H1 (cell line): ENCODE measurements at regions not wholly inside any gene's neighbourhood (a gene's known extent, or its start where the extent isn't known, plus 50 kb on each side); places are given as distances from the start of the nearest gene placed in this dataset.

Source experiments
- CTCF ChIA-PET: fragments of 300-600 bp; sonication (Branson Sonifier 250); formaldehyde crosslinking; loops from one replicate; lab custom pipeline; 2021; ENCODE audit not compliant: partially characterized antibody; lab: Charles Lee
- POLR2A ChIA-PET: fragments of 300-600 bp; sonication (Branson Sonifier 250); formaldehyde crosslinking; loops from one replicate; lab custom pipeline; 2021; ENCODE audit warnings: inconsistent platforms; ENCODE audit not compliant: partially characterized antibody; lab: Charles Lee
- DNase-seq, 2 experiments: peaks; one replicate each; pipeline versions ENCODE4 v3.0.0 to v3.0.0-alpha.2; 2010 to 2022; ENCODE audit warnings: low spot score in 2 of 2, low read depth in 1 of 2, mixed read lengths in 1 of 2
- FAIRE-seq: peaks from 2 replicates; lab custom pipeline; 2011; peaks lifted over from hg19 to GRCh38; lab: Jason Lieb, UNC
- H2AFZ ChIP-seq: 2 replicates; pipeline ENCODE4 v1.8.1; 2012; ENCODE audit warnings: low read length, inconsistent platforms
- H2AK5ac ChIP-seq: 2 replicates; pipeline ENCODE4 v1.6.1; 2013; ENCODE audit warnings: low read depth, low read length
- H2BK120ac ChIP-seq: replicated peaks from 2 replicates; pipeline ENCODE3; 2013; ENCODE audit warnings: low read depth, low read length, inconsistent platforms
- H2BK12ac ChIP-seq: 2 replicates; pipeline ENCODE4 v1.6.1; 2013; ENCODE audit warnings: low read depth, low read length
- H2BK15ac ChIP-seq: 2 replicates; pipeline ENCODE4 v1.6.1; 2013; ENCODE audit warnings: low read length
- H2BK20ac ChIP-seq: 2 replicates; pipeline ENCODE4 v1.6.1; 2013; ENCODE audit warnings: low read length
- H2BK5ac ChIP-seq: 2 replicates; pipeline ENCODE4 v1.6.1; 2013; ENCODE audit warnings: low read depth, low read length
- H3K14ac ChIP-seq: 2 replicates; pipeline ENCODE4 v1.6.1; 2013; ENCODE audit warnings: inconsistent platforms; ENCODE audit not compliant: insufficient read length
- H3K18ac ChIP-seq: 2 replicates; pipeline ENCODE4 v1.6.1; 2013; ENCODE audit warnings: low read length; ENCODE audit errors: extremely low read depth
- H3K23ac ChIP-seq: 2 replicates; pipeline ENCODE4 v1.6.1; 2013; ENCODE audit warnings: inconsistent platforms; ENCODE audit not compliant: insufficient read length
- H3K23me2 ChIP-seq: 2 replicates; pipeline ENCODE4 v1.6.1; 2013; ENCODE audit warnings: low read depth, low read length
- H3K27ac ChIP-seq: 2 replicates; pipeline ENCODE4 v1.6.1; 2011; ENCODE audit warnings: low read depth, low read length, inconsistent platforms
- H3K27me3 ChIP-seq, 4 experiments: replicated peaks in 1 of 4; 1 replicate in 1 of 4; 2 replicates in 3 of 4; pipeline versions ENCODE4 v1.6.1 to v1.8.1; 2011 to 2013; ENCODE audit warnings: low read length in 3 of 4, mild to moderate bottlenecking in 3 of 4, inconsistent platforms in 2 of 4, mixed read lengths in 2 of 4, moderate library complexity in 1 of 4; ENCODE audit not compliant: control insufficient read depth in 3 of 4, insufficient read depth in 3 of 4; ENCODE audit errors: extremely low read depth in 1 of 4
- H3K36me3 ChIP-seq, 4 experiments: 2 replicates each; pipeline versions ENCODE4 v1.6.1 to v1.8.1; 2011 to 2013; ENCODE audit warnings: mild to moderate bottlenecking in 4 of 4, low read length in 3 of 4, moderate library complexity in 2 of 4, control low read depth in 1 of 4, inconsistent platforms in 1 of 4; ENCODE audit not compliant: insufficient read depth in 4 of 4, control insufficient read depth in 2 of 4
- H3K4ac ChIP-seq: replicated peaks from 2 replicates; pipeline ENCODE3; 2013; ENCODE audit warnings: low read length, low read depth, mixed read lengths, inconsistent platforms; ENCODE audit not compliant: insufficient read length
- H3K4me1 ChIP-seq, 4 experiments: replicated peaks in 1 of 4; 1 replicate in 1 of 4; 2 replicates in 3 of 4; pipeline versions ENCODE4 v1.6.1 to v1.8.1; 2011 to 2013; ENCODE audit warnings: low read length in 3 of 4, inconsistent platforms in 2 of 4, mixed read lengths in 1 of 4; ENCODE audit not compliant: insufficient read depth in 4 of 4, control insufficient read depth in 3 of 4
- H3K4me2 ChIP-seq, 2 experiments: 2 replicates each; pipeline versions ENCODE4 v1.6.1 to v1.8.1; 2011 to 2013; ENCODE audit warnings: low read depth in 2 of 2, low read length in 2 of 2, control low read depth in 1 of 2, inconsistent platforms in 1 of 2, mild to moderate bottlenecking in 1 of 2; ENCODE audit not compliant: insufficient read depth in 1 of 2
- H3K4me3 ChIP-seq, 4 experiments: fragments of 200-600, 300-600 bp in 1 of 4; sonication (generic), shearing (Covaris generic), sonication (Bioruptor Twin) in 1 of 4; 2 replicates each; pipeline versions ENCODE4 v1.5.1 to v1.8.1; 2011 to 2016; ENCODE audit warnings: low read length in 4 of 4, low read depth in 3 of 4, control low read depth in 2 of 4, inconsistent platforms in 2 of 4, mild to moderate bottlenecking in 2 of 4, mixed read lengths in 1 of 4, moderate library complexity in 1 of 4; ENCODE audit not compliant: insufficient read depth in 2 of 4; ENCODE audit errors: extremely low read depth in 1 of 4
- H3K56ac ChIP-seq: replicated peaks from 2 replicates; pipeline ENCODE3; 2013; ENCODE audit warnings: low read depth, mild to moderate bottlenecking, mixed read lengths, low read length, inconsistent platforms; ENCODE audit not compliant: insufficient read length
- H3K79me1 ChIP-seq: 2 replicates; pipeline ENCODE4 v1.6.1; 2013; ENCODE audit warnings: low read depth, low read length, control low read depth
- H3K79me2 ChIP-seq, 2 experiments: 2 replicates each; pipeline versions ENCODE4 v1.6.1 to v1.8.1; 2012 to 2013; ENCODE audit warnings: low read length in 2 of 2, mild to moderate bottlenecking in 2 of 2, inconsistent platforms in 1 of 2; ENCODE audit not compliant: insufficient read depth in 2 of 2, control insufficient read depth in 1 of 2
- H3K9ac ChIP-seq, 4 experiments: replicated peaks in 1 of 4; 1 replicate in 1 of 4; 2 replicates in 3 of 4; pipeline versions ENCODE4 v1.6.1 to v1.8.1; 2011 to 2013; ENCODE audit warnings: low read depth in 3 of 4, low read length in 3 of 4, control low read depth in 2 of 4, mild to moderate bottlenecking in 2 of 4, moderate library complexity in 2 of 4, inconsistent platforms in 1 of 4; ENCODE audit errors: extremely low read depth in 1 of 4
- H3K9me3 ChIP-seq, 2 experiments: 2 replicates each; pipeline versions ENCODE4 v1.6.1 to v1.8.1; 2012 to 2013; ENCODE audit warnings: mild to moderate bottlenecking in 2 of 2, moderate library complexity in 2 of 2, control low read depth in 1 of 2, inconsistent platforms in 1 of 2, low read depth in 1 of 2, low read length in 1 of 2, mixed read lengths in 1 of 2; ENCODE audit not compliant: insufficient read depth in 2 of 2
- H4K20me1 ChIP-seq, 2 experiments: replicated peaks in 1 of 2; 2 replicates each; pipeline versions ENCODE3 to v1.8.1; 2011 to 2013; ENCODE audit warnings: inconsistent platforms in 2 of 2, low read length in 2 of 2, mild to moderate bottlenecking in 1 of 2; ENCODE audit not compliant: insufficient read depth in 2 of 2, control insufficient read depth in 1 of 2
- H4K5ac ChIP-seq: 2 replicates; pipeline ENCODE4 v1.6.1; 2013; ENCODE audit warnings: low read length, low read depth, mixed read lengths, inconsistent platforms; ENCODE audit not compliant: insufficient read length
- H4K8ac ChIP-seq: 2 replicates; pipeline ENCODE4 v1.8.0; 2013; ENCODE audit warnings: mild to moderate bottlenecking, moderate library complexity, low read length, inconsistent platforms; ENCODE audit not compliant: insufficient read depth; ENCODE audit errors: extremely low read depth
- H4K91ac ChIP-seq: replicated peaks from 2 replicates; pipeline ENCODE3; 2013; ENCODE audit warnings: low read length, mixed read lengths, inconsistent platforms; ENCODE audit not compliant: insufficient read length
- CTCF ChIP-seq, 3 experiments: IDR thresholded peaks; 1 replicate in 2 of 3; 2 replicates in 1 of 3; pipeline versions ENCODE4 v1.5.1 to v1.6.1; 2011; ENCODE audit warnings: low read length in 3 of 3, mild to moderate bottlenecking in 3 of 3, inconsistent platforms in 2 of 3, low read depth in 1 of 3, moderate library complexity in 1 of 3; ENCODE audit not compliant: insufficient read depth in 1 of 3; ENCODE audit errors: control extremely low read depth in 1 of 3
- E2F6 ChIP-seq: IDR thresholded peaks from 2 replicates; pipeline ENCODE4 v1.6.1; 2012; ENCODE audit warnings: inconsistent platforms
- NANOG ChIP-seq: IDR thresholded peaks from 2 replicates; pipeline ENCODE4 v1.6.1; 2011; ENCODE audit warnings: low read length, low read depth, mild to moderate bottlenecking, inconsistent platforms; ENCODE audit not compliant: insufficient read depth, poor library complexity, severe bottlenecking
- RNF2 ChIP-seq: fragments of 200-900, 300-1000 bp; sonication (generic); IDR thresholded peaks from 2 replicates; pipeline ENCODE4 v1.7.1; 2016; ENCODE audit warnings: borderline replicate concordance, low read depth, mild to moderate bottlenecking, antibody characterized with exemption, low read length; ENCODE audit not compliant: poor library complexity, severe bottlenecking; ENCODE audit errors: missing control alignments
- TEAD4 ChIP-seq: IDR thresholded peaks from 2 replicates; pipeline ENCODE4 v1.6.1; 2012; ENCODE audit warnings: low read depth, low read length, inconsistent platforms, mixed read lengths
- YY1 ChIP-seq: IDR thresholded peaks from 2 replicates; pipeline ENCODE4 v1.6.1; 2011; ENCODE audit warnings: low read depth, mild to moderate bottlenecking, low read length

- no peak for TF ChIP-seq RNF2
Observed at GRCh38 chr6:50549026-50549425, 164.3 kb upstream of the TFAP2D start (continued).

GRCh38 chr6:50549475-50549874 is 163.9 kb upstream of the TFAP2D start:
- no peaks in the 10 kb centered on the region for H3K23me2 ChIP-seq
- no peaks in the 10 kb centered on the region for H3K79me2 ChIP-seq
- H4K20me1 ChIP-seq: no peaks in the 10 kb centered on the region
- H2BK15ac ChIP-seq: no peak overlapping the region
- H3K79me1 ChIP-seq: no peaks in the 10 kb centered on the region
- no peak overlapping the region for H3K56ac ChIP-seq
- no peak overlapping the region for H3K9ac ChIP-seq
- H2BK12ac ChIP-seq: no peak overlapping the region
- H3K4ac ChIP-seq: no peak overlapping the region
- H3K18ac ChIP-seq: no peak overlapping the region
- H2AFZ ChIP-seq: no peak overlapping the region
- H3K14ac ChIP-seq: no peak overlapping the region
- no peak for FAIRE-seq
- H2BK120ac ChIP-seq: no peak overlapping the region
- no peaks in the 10 kb centered on the region for H3K36me3 ChIP-seq
- no peak for DNase-seq
- H3K4me1 ChIP-seq: no peaks in the 10 kb centered on the region
- H3K27me3 ChIP-seq: no peaks in the 10 kb centered on the region
- no peak for TF ChIP-seq TEAD4
- no peak for TF ChIP-seq E2F6
- TF ChIP-seq NANOG: no peak
- TF ChIP-seq YY1: no peak
- TF ChIP-seq CTCF (IDR thresholded peaks at IDR 0.05; ENCODE audit: control extremely low read depth in 1 of 3, insufficient read depth in 1 of 3, low read depth in 1 of 3, low read length in 3 of 3): no peak
- ChIA-PET POLR2A (interaction anchor here (0.7 kb wide), 1 partner anchor 77 kb away, joined by 3 read pairs; no protein-coding TSS in a partner anchor), CTCF (no interaction called here)
- H3K9me3 ChIP-seq: no peaks in the 10 kb centered on the region
- no peak overlapping the region for H2AK5ac ChIP-seq
- no peak overlapping the region for H2BK5ac ChIP-seq
- no peak overlapping the region for H4K5ac ChIP-seq
- H3K4me2 ChIP-seq: no peak overlapping the region
- no peak overlapping the region for H3K4me3 ChIP-seq
- H4K91ac ChIP-seq: no peak overlapping the region
- H3K27ac ChIP-seq: no peak overlapping the region
- H2BK20ac ChIP-seq: no peak overlapping the region
- H4K8ac ChIP-seq: no peak overlapping the region
- H3K23ac ChIP-seq: no peak overlapping the region
